ENCODE measurements at regions not wholly inside any gene's neighbourhood (a gene's known extent, or its start where the extent isn't known, plus 50 kb on each side); places are given as distances from the start of the nearest gene placed in this dataset.

- no peak for ATAC-seq
- H3K9me3 ChIP-seq = no peaks in the 10 kb centered on the region
- no peaks in the 10 kb centered on the region for H3K27me3 ChIP-seq
- H3K27ac ChIP-seq = no peak overlapping the region
- no peak overlapping the region for H3K4me3 ChIP-seq
- no peaks in the 10 kb centered on the region for H3K4me1 ChIP-seq
- TF ChIP-seq CTCF (IDR thresholded peaks at IDR 0.05) = no peak
- DNase-seq = no peak
- intact Hi-C loops (cut with DNase I) = no loop called here
- 66 to 67% methylated on average over 4 of the region's 4 CpGs for WGBS, 2 donors
- no peaks in the 10 kb centered on the region for H3K36me3 ChIP-seq
Measured at GRCh38 chr2:34373586-34374233, 774.6 kb upstream of the FAM98A start.

- no peaks in the 10 kb centered on the region for H3K9me3 ChIP-seq
- H3K27ac ChIP-seq = no peak overlapping the region
- H3K4me1 ChIP-seq = no peaks in the 10 kb centered on the region
- DNase-seq (no peak), ATAC-seq (no peak)
- H3K4me3 ChIP-seq = no peak overlapping the region
- no peaks in the 10 kb centered on the region for H3K27me3 ChIP-seq
- no peak for TF ChIP-seq CTCF (IDR thresholded peaks at IDR 0.05)
- no peaks in the 10 kb centered on the region for H3K36me3 ChIP-seq
- WGBS, 2 donors = 39 to 54% methylated on average over 2 of the region's 2 CpGs
- intact Hi-C loops (cut with DNase I) = no loop called here
Measured at GRCh38 chr2:34372967-34373366, 773.9 kb upstream of the FAM98A start.

- intact Hi-C loops (cut with DNase I) = no loop called here
- ATAC-seq = no peak
- H3K4me3 ChIP-seq = no peak overlapping the region
- no peak overlapping the region for H3K27ac ChIP-seq
- no peaks in the 10 kb centered on the region for H3K36me3 ChIP-seq
- DNase-seq = no peak
- H3K27me3 ChIP-seq = no peaks in the 10 kb centered on the region
- H3K4me1 ChIP-seq = no peaks in the 10 kb centered on the region
- no peak for TF ChIP-seq CTCF (IDR thresholded peaks at IDR 0.05)
- 76 to 77% methylated on average over 3 of the region's 3 CpGs for WGBS, 2 donors
- H3K9me3 ChIP-seq = no peaks in the 10 kb centered on the region
Measured at GRCh38 chr2:34371711-34372110, 772.6 kb upstream of the FAM98A start.

- Histone ChIP-seq H3K4me1 (no peaks in the 10 kb centered on the region), H3K4me3 (no peak overlapping the region), H3K27me3 (peaks cover 0 to 5% (median 0%) of the 10 kb centered on the region in 7 donors), H3K27ac (no peak overlapping the region), H3K36me3 (no peaks in the 10 kb centered on the region), H3K9me3 (no peaks in the 10 kb centered on the region)
- no peak for TF ChIP-seq CTCF (IDR thresholded peaks at IDR 0.05)
- DNase-seq (no peak), ATAC-seq (no peak)
- WGBS, 2 donors = 50 to 56% methylated on average over 1 of the region's 1 CpG
- intact Hi-C loops (cut with DNase I) = no loop called here
Measured at GRCh38 chr2:34368304-34368703, 769.2 kb upstream of the FAM98A start.

Data from heart right ventricle (tissue), 16 donors.